Loucy (cell line): ENCODE measurements at regions not wholly inside any gene's neighbourhood (a gene's known extent, or its start where the extent isn't known, plus 50 kb on each side); places are given as distances from the start of the nearest gene placed in this dataset.

ENCODE experiments used
- EZH2phosphoT487 ChIP-seq: fragments of 200-600 bp; IDR thresholded peaks from 2 replicates; pipeline ENCODE4 v1.6.1; 2018; ENCODE audit warnings: antibody characterized with exemption, mild to moderate bottlenecking, moderate library complexity, borderline replicate concordance
- TF ChIP-seq, protein P1 (sequence below): fragments of 200-600 bp; sonication (generic); conservative IDR thresholded peaks from 2 replicates; pipeline ENCODE4 v1.5.1; 2014; ENCODE audit warnings: mild to moderate bottlenecking, antibody characterized with exemption, low read length

DNA sequence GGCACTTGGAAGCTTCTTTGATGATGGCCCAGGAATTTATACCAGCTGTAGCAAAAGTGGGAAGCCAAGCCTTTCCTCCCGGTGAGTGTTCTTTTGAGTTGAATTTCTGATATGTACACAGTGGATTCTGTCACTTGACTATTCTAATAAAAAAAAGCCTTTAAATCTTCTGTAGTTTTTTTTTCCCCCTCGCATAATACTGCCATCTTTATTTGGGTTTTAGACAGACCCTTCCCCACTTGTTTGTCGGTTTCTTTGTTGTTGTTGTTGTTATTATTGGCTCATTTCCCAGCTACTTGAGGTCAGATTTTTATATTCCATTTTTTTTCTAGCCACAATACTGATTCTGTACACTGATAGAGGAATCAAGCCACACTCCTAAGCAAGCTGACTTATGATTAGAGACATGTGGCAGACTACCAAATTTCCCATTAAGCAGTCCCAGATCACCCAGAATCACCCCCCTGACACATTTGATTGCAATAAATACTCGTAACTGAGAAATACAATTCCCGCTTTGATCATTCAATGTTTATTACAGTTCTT is 122.4 kb upstream of the IL12A start:
- TF ChIP-seq, protein P1, sequence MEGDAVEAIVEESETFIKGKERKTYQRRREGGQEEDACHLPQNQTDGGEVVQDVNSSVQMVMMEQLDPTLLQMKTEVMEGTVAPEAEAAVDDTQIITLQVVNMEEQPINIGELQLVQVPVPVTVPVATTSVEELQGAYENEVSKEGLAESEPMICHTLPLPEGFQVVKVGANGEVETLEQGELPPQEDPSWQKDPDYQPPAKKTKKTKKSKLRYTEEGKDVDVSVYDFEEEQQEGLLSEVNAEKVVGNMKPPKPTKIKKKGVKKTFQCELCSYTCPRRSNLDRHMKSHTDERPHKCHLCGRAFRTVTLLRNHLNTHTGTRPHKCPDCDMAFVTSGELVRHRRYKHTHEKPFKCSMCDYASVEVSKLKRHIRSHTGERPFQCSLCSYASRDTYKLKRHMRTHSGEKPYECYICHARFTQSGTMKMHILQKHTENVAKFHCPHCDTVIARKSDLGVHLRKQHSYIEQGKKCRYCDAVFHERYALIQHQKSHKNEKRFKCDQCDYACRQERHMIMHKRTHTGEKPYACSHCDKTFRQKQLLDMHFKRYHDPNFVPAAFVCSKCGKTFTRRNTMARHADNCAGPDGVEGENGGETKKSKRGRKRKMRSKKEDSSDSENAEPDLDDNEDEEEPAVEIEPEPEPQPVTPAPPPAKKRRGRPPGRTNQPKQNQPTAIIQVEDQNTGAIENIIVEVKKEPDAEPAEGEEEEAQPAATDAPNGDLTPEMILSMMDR: no peak
- no peak for TF ChIP-seq EZH2phosphoT487
